Pulmonary artery endothelial cell (primary cell): ENCODE measurements at regions not wholly inside any gene's neighbourhood (a gene's known extent, or its start where the extent isn't known, plus 50 kb on each side); places are given as distances from the start of the nearest gene placed in this dataset.

Experiments
- DNase-seq: peaks from one replicate; pipeline ENCODE4 v3.0.0-alpha.2; 2011; ENCODE audit warnings: low read depth, low spot score

- DNase-seq: no peak
These were observed 356.2 kb downstream of the SEC14L1 start for GRCh38 chr17:77496831-77497577.

DNA sequence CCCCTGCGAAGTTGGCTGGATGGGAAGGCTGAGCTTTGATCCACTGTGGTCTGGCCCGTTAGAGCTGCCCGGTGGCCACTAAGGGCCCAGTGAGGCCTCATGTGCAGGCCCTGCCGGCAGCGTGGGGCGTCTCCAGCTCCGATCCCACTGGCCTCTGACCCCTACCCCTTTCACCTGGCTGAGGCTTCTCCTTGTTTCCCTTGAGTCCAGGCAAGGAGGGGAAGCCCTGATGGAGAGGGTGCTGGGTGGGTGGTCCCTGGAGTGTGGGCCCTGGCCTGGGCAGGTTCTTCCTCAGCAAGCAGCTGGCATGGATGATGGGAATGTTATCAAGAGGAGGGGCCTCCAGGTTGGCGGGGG lies 356.8 kb downstream of the SEC14L1 start:
- DNase-seq: no peak

GRCh38 chr17:77498091-77498741 lies 357.4 kb downstream of the SEC14L1 start:
- no peak for DNase-seq

DNA sequence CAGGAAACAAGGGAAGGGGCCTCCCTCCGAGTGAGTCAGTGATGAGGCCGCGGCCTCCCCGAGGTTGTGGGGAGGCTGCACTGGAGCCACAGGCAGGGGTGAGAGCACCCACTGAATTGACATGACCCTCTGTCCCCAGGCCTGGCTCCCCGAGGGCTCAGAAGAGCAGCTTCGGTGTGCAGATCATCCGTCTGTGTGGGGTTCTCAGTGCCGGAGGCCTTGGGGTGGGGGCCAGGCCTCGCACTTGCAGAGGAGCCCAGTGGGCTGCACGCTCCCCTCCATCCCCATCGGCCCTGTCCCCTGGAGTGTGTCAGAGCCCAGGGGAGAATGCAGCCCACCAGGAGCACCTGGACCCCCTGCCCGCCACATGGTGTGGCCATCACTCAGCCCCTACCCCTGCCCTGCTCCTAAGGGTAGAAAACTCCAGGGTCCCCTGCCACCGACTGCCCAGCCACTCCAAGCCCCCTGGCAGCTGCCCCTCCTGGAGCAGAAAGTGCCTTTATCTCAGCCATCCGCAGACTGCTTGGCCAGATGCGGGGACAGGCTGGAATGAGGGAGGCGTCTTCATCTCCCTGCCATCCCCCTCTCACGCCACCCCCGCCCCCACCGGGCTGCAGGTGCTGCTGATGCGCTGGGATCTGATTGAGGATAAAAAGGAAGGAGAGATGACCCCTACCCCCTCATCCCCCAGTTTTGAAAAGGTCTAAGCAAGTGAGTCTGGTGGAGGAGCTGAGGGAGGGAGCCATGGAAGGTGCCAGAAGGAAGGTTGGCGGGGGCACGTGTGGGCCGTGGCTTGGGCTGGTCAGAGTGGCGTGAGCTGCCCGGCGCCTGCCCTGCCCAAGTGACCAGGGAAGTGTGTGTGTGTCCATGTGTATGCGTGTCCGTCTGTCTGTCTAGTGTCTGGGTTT lies 358.3 kb downstream of the SEC14L1 start:
- no peak for DNase-seq

DNA sequence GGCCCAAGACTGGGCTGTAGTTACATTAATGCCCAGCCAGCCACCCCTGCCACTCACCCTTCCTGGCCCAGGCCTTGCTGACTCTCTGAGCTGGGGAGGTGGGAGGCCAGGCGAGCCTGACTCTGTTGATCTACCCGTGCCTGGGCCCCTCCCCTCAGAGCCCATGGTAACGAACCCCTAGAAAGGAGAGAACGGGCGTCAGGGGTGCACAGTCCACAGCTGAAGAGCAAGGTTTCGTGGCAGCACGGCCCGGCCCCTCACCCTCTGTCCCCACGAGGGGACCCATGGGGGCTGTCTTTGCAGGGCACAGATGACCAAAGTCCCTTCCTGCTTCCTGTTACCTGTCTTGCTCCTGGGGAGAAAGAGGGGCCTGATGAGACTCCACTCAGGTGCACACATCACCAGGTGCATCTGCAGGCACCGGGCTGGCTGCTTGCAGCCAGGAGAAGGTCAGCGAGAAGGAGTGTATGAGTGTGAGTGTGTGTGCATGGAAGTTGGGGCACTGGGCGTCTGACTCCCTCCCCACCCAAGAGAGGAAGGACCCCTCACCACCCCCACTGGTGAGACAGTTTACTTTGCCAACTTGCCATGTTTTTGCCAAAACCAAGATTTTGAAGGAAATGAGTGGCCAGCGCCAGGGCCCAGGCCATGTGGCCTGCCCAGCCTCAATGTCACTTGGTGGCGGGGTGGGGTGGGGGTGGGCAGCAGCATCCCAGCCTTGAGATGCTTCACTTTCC lies 359.1 kb downstream of the SEC14L1 start:
- no peak for DNase-seq

DNA sequence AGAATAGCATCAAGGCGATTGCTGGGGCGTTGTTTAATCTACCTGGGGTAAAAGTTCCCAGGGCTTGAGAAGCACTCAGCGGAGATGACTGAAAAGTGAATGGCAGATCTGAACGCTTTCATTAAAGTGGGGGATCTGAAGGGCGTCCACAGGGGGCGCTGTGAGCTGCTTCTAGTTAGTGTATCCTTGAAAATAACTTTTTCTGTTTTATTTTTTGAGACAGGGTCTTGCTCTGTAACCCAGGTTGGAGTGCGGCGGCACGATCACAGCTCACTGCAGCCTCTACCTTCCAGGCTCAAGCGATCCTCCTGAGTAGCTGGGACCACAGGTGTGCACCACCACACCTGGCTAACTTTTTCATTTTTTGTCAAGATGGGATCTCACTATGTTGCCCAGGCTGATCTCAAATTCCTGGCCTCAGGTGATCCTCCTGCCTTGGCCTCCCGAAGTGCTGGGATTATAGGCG lies 360.4 kb downstream of the SEC14L1 start:
- no peak for DNase-seq

DNA sequence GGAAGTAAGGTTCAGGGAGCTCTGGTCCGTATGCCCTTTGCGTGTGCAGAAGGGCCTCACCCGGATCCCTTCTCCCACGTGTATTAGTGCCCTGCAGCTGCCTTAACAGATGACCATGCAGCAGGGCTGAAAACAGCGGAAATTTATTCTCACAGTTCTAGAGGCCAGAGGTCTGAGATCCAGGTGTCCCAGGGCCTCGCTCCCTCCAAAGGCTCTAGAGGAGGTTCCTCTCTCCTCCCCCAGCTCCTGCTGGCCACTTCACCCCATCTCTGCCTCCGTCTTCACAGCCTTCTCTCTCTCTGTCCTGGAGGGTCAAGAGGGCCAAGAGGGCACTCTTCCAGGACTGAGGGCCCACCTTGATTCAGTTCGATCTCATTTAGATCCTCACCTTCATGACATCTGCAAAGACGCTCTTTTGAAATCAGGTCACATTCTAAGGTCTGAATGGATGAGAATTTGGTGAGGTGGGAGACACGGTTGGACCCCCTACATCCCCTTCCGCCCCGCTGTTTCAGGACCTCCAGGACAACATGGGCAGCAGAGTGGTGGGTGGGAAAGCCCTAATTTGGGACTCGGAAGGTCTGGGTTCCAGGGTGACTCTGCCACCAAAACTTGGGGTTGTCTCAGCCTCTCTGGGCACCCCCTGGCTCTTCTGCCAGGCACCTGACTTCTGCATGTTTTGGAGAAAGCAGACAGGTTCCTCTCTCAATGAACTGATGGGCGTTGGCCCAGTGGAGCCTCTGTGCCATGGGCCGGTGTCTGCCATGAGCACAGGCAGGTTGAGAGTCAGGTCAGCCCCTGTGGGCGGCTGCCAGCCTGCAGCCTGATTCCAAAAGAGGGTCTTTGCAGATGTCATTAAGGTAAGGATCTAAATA lies 361.2 kb downstream of the SEC14L1 start:
- DNase-seq: no peak

- no peak for DNase-seq
These were observed 362.0 kb downstream of the SEC14L1 start for GRCh38 chr17:77502626-77503292.

DNA sequence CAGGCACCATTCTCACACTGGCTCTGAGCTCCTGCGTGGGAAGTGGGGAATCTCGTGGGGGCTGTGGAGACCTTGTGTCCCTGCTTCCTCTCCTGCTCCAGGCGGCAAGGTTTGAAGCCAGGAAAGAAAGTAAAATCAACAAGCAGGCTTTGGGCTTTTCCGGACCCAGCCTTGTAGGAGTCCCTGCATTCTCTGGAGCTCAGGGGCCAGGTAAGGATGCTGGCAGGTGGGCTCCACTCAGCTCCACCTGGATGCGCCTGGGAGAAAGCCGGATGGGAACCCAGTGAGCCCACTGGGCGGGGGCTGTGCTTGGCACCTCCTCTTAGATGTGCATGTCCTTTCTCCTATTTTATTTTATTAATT lies 362.5 kb downstream of the SEC14L1 start:
- no peak for DNase-seq

DNA sequence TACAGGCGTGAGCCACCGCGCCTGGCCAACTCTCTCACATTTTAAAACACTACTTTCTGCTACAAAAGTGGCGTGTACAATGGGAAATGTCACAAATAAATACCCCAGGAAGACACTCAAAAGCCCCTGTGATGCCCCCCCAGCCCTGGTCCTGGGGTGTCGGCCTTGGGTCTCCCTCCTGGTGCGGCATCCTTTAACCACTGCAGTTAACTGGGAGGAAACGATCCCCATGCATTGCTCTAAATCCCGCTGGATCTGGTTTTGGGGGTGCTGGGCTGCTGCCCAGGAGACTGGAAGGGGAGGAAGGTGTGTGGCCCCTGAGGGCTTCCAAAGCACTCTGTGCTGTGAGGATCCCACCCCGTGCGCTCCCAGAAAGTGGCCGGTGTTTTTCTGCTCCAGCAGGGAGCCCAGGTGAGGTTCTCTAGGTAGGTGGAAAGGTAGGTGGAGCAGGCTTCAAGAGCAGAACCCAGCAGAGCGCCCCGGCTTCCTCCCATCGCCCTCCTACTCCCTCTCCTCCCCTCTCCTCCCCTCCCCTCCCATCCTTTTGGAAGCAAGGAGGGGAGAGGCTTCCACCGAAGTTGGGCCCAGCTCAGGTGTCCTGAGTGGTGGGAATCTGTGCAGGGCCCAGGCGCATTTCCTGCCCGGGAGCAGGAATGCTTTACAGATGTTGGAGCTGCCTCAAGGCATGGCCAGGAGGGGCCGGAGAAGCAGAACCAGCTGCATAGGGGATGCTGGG lies 363.3 kb downstream of the SEC14L1 start:
- DNase-seq: no peak

DNA sequence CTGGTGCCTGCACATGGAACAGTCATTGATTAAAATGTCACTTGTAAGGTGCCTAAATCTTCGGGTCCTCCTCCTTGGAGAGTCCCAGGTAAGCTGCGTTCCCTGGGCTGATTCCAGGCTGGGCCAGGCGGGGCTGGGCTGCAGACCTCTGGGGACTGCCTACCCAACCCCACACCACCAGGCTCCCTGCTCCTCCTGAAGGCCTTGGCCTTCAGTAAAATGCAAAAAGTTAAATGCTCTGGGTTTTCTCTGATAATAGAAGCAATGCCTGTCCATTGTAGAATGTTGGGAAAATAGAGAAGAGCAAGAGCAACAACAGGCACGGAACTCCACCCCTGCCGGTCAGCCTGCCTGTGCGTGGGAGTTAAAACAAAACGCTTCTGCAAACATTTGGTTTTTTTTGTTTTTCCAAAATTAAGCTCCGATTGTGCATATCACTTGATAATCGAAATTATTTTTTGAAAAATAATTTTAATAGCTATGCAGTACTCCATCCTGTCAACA lies 363.9 kb downstream of the SEC14L1 start:
- DNase-seq: no peak

- no peak for DNase-seq
These were observed 364.4 kb downstream of the SEC14L1 start for GRCh38 chr17:77505181-77505639.

DNA sequence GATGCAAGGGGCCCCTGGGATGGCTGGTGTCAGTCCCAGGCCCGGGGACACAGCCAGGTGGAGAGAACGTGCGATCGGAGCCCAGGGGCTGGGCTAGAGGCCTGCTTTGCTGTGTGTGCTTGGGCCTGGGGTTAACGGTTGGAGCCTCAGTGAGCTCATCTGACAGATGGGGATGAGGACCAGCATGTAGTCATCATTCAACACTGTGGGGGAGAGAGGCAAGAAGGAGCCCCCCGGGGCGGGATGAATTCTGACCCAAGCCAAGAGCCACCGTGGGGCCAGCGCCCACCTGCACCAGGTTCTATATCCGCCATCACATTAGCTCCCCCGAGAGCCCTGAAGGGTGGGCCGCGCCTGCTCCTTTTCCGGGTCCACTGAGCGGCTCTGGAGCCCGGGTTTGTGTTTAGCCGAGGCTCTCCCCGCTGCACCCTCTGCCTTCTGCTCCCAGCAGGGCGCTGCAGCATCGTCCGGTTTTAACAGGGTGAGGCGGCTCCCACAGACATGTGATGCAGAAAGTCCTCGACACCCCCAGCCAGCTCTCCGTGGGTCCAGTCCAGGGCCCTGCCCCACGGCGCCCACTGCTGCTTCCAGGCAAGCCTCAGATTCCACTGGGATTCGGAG lies 365.7 kb downstream of the SEC14L1 start:
- DNase-seq: no peak

DNA sequence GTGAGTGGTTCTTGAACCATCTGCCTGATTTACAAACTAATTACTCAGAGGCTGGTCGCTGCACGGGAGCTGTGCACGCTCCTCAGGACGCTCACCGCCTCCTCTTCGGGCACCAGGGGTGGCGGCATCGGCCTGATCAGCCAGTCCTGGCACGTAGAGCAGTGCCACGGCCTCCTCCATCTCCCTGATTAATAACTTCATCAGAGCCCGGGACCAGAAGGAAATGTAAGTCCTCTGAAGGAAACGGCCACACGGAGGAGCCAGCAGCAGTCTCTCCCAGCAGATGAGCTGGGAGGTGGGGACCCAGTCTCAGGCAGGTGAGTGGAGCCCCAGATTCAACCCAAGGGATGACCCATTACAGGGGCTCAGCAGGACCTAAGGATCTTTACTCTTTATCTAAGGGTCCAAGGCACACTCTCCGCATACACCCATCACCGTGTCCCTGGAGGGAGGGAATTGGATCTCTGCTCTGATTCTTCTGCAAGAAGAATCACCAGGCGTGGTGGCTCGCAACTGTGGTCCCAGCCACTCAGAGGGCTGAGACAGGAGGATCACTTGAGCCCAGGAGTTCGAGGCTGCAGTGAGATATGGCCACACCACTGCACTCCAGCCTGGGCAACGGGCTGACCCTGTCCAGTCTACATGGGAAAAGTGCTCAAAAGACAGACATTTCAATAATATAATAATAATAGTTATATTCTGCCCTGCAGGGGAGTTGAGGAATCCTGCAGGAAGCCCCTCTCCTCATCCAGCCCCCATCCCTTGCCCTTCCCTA lies 366.5 kb downstream of the SEC14L1 start:
- DNase-seq: no peak

- no peak for DNase-seq
These were observed 367.4 kb downstream of the SEC14L1 start for GRCh38 chr17:77508047-77508715.

GRCh38 chr17:77509089-77509488 lies 368.3 kb downstream of the SEC14L1 start:
- no peak for DNase-seq

DNA sequence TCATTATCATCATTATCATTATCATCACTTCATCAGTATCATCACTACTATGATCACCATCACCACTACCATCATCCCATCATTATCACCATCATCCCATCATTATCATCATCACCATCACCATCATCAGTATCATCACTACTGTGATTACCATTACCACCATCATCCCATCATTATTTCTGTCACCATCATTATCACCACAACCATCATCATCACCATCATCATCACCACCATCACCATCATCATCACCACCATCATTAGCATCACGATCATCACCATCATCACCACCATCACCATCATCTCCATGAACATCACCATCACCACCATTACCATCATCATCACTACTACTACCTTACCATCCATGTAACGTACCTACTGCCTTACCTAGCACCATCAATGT lies 368.8 kb downstream of the SEC14L1 start:
- DNase-seq: no peak
